CD4-positive, alpha-beta T cell treated with Interleukin-4 for 1 hour (primary cell): ENCODE measurements at regions not wholly inside any gene's neighbourhood (a gene's known extent, or its start where the extent isn't known, plus 50 kb on each side); places are given as distances from the start of the nearest gene placed in this dataset.
"Not testable (repeated sequence)": the region's sequence is repeated elsewhere in the genome, so short reads cannot be mapped to it uniquely, and the experiment has no call there.

Experiments
- DNase-seq, 2 donors: peaks; one replicate each; pipeline ENCODE4 v3.0.0-alpha.2; 2020 to 2022

DNA sequence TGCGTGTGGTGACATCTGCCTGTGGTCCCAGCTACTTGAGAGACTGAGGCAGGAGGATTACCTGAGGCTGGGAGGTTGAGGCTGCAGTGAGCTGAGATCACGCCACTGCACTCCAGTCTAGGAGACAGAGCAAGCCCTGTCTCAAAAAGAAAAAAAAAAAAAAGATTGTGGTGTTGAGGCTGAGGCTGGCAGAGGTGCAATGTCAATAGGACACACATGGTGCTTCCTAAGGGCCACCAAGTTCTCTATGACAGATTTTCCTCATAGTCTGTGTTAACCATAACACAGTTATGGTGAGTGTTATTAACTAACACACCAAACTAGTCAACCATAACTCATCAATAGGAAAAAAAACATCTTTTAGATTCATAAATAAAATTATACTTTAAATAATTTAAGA is 494.4 kb downstream of the TMX3 start:
- no peak for DNase-seq

DNA sequence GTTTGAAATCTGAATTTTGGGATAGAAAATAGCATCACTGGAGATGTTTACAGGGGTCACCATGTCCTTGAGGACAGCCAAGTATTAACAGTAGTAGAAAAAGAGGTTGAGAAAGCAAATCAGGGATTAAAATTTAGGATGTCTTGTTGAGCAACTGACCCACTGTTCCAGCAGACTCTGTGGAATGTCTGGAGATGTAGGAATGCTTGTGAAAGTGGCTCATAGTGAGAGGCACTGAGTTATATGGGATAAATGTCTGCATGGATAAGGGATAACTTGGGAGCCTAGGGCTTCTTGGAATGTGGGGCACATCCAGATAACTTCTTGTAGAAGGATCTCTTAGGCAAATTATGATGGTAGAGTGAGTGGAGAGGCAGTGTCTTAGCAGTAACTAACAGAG is 495.0 kb downstream of the TMX3 start:
- no peak for DNase-seq

DNA sequence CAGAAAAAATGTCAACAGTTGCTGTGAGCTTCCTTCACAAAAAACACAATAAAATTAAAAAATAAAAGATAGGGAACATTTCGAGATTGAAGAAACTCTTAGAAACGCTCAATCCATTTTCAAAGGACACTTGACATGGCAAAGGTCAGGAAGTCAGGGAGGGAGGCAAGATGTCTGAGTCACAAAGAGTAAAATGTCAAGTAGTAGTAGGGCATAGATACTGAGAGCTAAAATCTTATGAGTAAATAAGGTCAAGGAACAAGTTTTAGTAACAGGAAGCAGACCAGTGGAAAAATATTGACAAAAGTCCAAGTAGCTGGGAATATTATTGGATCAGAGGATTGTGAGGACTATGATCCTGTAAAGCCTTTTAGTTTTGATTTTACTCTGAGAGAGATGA is 495.6 kb downstream of the TMX3 start:
- no peak for DNase-seq

DNA sequence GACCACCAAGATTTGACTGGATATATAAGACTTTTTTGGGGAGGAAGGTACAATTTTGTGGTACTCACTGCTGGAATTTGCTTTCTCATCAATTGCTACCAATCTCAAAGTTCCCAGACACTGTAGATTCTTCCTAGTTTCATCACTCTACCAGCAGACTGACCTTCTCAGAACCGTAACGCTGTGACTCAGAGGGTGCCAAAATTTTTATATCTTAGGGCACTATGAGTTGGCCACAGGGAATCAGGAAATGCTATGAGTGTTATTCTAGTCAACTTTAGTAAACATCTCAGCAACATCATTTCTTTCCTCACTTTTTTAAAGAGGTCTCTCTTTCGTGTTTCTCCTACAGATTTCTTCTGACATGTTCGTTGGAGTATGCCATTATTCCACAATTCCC is 499.0 kb downstream of the TMX3 start:
- no peak for DNase-seq

DNA sequence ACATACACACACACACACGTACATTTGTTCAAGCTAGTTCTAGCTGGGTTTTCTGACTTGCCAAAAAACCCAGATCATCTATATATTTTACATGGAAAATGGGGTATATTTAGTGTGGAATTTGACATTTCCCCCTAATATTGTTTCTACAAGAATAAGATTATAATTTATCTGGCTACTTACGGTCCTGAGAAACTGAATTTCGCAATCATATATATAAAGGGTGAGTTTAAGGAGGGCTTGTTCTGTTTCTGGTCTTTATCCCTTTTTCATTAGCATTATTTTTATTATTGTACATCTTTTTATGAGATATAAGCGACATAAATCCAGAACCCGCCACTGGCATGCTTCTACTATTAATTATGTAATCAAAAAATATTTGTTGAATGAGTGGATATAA is 528.9 kb downstream of the TMX3 start:
- no peak for DNase-seq

DNA sequence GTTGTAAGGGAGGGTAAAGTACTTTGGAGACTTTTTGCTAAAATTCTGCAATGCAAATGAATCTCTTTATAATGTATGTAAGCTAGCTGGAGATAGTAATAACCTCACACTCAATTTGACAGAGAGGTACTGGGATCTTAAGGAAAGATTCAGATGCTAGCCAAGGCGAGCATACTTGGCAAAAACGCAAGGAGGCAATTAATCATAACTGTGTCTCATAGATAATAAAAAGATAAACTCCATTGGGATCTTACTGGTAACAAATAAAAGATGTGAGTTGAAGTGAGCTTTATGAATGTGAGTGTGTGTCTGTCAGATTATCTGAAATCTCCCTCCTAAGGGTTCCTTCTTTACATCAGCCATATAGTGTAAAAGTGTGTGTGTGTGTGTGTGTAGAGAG is 533.0 kb downstream of the TMX3 start:
- no peak for DNase-seq

DNA sequence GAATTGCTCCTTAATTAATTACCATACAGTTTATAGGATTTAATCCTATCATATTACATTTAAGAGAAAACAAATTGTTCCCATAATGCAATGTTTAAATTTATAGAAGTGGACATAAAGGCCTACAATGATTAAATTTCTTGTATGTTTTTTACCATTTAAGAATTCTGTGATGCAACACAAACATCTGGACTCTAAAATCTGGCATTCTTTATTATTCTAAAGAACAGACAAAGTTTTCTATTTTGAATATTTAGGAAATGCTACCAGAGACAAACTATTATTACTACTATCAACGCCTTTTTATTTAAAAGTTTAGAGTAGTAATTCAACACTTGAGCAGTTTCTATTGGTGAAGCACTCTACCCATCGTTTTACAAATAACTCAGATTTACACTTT is 535.1 kb downstream of the TMX3 start:
- DNase-seq, result no peak

DNA sequence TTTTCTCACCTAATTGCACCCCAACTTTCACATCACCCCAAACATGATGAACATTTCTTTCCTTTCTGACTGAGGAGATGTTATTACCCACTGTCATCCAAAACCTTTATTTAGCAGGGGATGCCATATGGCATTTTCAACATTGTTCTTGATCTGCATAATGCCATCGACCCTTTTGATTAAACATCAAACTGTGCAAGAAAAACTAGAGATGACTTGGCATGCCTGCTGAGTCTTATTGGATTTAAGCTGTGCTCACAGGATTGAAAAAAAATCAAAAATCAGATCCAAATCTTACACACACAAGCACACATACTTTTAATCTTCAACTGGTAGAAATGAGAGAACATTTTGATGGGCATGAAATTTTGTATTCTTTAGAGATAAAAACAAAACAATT is 536.0 kb downstream of the TMX3 start:
- DNase-seq, result no peak

DNA sequence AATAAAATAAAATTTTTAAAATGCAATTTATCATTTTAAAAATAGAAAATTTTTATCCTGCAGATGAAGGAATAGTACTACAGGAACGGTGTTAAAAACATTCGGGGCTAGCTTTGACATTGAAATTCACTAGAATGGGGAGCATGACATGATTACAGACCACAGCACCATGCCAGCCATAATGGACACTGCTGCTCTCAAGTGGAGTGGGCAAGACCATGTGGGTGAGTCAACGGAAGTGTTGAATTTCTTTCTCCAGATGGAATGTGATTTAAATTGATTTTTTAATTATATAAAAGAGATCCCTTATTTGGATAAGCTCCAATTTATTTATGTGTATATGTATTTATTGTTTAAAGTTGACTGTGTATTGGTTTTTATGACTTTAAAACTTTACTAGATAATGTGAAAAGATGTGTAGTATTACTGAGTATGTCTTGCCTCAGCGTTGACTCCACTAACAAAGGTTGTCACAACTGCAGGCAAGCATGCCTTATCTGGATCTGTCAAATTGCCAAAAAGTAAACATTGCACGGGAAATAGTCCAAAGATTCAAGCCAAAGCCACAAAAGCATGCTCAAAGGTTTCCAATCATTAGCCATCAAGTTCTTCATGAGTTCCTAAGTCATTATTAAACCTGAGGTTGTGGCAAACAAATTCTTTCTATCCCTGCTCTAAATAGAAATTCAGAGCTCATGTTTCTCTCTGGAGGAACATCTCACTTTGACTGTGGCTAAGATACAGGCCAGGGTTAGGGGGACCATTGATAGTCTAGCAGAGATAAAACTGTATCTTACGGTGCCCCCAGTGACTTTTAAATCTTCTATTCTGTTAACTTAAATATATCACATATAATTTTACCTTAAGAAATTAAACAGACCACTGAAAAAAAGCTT is 536.9 kb downstream of the TMX3 start:
- DNase-seq, result no peak

DNA sequence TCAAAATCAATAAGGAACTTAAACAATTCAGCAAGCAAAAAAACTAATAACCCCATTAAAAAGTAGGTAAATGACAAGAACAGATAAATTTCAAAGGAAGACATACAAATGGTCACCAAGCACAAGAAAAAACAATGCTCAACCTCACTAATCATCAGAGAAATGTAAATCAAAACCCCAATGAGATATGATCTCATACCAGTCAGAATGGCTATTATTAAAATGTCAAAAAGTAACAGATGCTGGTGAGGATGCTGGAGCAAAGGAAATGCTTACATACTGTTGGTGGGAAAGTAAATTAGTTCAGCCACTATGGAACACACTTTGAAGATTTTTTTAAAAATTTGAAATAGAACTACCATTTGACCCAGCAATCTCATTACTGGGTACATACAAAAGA is 538.0 kb downstream of the TMX3 start:
- DNase-seq, result no peak

DNA sequence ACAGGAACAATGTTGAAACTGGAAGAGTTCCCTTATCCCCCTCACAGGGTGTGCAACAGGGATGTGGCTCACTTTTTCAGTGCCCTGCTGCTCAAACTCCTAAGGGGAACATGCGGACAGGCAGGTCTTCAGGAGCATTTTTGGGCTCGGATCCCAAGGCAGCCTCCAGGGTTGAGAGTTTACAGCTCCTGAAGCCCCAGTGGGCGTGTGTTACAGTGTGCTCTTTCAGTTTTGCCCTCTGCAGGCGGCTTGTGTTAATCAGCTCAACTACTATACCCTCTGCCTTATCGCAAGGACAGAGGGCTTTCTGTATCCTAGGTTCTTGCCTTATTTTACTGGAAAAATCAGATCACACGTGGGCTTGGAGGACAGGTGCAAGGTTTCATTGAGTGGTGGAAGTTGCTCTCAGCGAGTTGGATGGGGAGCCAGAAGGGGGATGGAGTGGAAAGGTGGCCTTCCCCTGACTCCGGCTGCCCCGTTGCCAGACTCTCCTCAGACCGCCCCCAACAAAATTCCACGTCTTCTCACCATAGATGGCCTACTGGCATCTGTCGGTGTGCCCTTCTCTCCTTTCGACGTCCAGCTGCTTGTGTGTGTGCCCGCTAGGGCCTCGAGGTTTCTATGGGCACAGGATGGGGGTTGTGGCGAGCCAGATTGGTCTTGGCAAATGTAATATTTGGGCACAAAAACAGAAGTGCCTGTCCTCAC is 541.9 kb downstream of the TMX3 start:
- no peak for DNase-seq

DNA sequence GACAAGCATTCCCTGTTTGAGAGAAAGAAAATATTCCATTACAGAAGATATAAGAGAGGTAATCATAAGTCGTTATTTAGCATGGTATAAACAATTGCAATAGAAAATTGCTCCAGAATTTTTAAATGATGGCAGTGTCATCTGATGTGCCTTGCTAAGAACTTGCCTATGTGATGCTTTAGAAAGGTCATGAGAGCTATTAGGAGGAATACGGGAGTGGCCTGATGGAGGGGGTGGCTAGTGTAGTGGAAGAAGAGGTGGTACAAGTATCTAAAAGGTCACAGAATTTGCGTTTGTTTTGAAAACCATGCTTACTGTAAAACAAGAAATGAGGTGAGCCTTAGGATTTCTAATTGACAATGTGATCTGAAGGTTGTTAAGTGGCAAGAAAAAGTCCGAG is 550.0 kb downstream of the TMX3 start:
- DNase-seq, result no peak

DNA sequence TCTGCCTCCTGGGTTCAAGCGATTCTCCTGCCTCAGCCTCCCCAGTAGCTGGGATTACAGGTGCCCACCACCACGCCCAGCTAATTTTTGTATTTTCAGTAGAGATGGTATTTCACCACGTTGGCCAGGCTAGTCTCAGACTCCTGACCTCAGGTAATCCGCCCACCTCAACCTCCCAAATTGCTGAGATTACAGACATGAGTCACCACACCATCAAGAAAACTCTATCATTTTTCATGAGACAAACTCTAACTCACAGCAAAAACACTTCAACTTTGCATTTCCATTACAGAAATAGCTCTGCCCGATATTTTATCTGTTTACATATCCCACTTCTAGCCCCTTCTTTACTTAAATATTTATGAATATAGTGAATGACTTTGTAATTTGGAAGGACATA is 561.1 kb downstream of the TMX3 start:
- not testable (repeated sequence) for DNase-seq

DNA sequence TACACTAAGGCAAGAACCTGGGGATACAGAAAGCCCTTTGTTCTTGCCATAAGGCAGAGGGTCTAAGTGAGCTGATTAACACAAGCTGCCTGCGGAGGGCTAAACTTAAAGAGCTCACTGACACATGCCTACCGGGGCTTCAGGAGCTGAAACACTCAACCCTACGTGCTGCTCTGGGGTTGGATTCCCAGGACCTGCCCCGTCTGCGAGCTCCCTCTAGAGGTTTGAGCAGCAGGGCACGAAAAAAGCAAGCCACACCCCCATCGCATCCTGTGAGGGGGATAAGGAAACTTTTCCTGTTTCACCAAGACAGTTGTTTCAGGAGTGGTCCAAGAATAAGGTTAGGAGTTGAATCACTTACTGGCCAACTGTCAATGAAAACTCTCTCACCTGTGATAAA is 562.1 kb downstream of the TMX3 start:
- no peak for DNase-seq

DNA sequence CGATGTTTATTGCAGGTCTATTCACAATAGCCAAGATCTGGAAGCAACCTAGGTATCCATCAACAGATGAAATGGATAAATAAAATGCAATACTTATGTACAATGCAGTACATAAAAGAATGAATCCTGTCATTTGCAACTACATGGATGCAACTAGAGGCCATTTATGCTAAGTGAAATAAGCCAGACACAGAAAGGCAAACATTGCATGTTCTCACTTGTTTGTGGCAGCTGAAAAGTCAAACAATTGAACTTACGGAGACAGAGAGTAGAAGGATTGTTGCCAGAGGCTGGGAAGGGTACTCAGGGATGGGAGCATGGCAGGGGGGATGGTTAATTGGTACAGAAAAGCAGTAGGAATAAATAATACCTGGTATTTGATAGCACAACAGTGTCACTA is 563.9 kb downstream of the TMX3 start:
- DNase-seq, result no peak

DNA sequence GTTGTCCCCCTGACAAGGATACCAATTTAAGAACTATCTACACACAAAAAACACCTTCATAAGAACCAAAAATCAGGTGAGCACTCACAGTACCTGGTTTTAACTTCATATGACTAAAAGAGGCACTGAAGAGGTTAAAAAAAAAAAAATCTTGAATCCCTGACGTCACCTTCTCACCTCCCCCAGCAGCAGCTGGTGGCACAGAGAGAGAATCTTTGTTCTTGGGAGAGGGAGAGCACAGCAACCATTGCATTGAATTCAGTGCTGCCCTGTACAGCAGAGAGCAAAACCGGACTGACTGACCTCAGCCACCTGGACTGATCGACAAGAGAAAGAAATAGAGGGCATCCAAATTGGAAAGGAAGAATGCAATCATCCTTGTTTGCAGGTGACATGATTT is 566.0 kb downstream of the TMX3 start:
- no peak for DNase-seq

DNA sequence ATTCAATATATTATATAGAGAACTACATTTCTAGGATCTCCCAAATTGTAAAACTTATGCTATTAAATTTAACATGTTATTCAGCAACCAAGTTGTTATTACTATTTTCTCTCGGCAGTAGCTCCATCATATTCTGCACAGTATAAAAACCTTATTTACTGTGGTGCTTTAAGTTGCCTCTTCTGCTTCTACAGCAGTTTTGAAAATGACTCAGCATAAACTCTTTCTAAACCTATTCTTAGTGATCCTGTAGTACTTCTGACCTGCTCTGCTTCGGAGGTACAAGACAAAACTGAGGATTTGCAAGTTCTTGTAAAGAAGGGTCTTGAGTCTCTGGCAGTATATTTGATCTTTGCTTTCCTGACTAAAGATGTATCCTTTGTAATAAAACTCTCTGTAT is 567.2 kb downstream of the TMX3 start:
- DNase-seq, result no peak

DNA sequence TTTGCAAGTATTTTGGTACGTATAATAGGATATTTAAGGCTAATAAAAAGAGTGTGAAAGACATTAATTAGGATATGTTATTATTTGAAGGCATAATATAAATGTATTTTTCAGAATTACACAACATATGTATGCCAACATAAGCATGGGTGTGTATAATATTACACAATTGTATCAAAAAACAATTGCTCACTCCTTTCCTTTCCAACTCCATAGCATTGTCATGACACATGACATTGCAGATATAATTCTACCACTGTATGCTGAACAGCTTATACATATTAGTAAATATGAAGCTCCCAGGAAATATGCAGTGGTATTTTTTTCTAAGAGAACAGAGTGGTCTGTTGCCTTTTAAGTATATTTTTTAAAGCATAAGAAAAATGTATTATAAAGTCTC is 593.1 kb downstream of the TMX3 start:
- no peak for DNase-seq

DNA sequence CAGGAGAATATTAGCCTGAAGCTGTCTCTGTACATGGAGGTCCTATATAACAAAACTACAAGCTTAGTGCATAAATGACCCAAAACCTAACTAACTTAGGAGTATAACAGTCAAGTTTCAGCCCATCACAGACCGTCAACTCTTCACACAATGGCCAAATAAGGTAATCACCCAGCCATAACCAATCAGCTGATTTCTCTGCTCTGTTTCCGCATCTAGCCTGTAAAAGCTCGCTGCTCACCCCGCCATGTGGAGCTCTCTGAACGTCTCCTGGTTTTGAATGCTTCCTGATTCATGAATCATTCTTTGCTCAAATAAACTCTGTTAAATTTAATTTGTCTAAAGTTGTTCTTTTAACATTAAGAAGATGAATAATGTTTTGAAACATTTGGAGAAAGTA is 593.6 kb downstream of the TMX3 start:
- DNase-seq, result no peak

DNA sequence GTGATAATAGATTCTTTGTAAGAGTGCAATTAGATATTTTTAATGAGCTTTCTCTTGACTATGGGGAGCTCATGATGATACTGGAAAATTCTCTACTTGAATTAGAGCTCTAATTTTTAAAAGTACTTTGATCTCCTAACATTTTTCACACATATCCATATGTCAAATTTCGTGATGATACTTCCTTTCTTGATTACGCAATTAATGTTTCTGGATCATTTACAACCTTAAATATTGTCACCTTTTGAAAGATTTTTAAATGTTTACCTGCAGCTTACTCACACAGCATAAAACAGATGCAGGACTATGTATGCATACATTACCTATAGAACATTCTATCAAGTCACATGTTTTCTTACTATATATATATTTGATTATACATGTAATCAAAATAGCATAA is 598.5 kb upstream of the DSEL start:
- DNase-seq, result no peak

DNA sequence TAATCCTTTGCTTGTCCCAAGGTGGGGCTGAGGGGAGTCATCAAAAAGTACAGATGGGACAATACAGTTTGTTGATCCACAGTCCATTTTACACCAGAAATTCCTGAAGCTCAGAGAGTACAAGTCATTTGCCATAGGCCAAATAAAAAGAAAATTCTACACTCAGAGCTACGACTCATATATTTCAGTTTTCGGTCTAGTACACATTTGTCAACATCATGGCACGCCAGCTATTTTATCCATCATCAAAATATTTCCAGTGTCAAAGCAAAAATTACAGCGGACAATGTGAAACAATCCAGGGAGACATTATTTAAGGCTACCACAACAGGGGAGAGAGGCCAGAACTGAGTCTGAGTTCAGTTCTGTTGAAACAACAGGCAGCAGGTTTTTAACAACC is 587.5 kb upstream of the DSEL start:
- no peak for DNase-seq

DNA sequence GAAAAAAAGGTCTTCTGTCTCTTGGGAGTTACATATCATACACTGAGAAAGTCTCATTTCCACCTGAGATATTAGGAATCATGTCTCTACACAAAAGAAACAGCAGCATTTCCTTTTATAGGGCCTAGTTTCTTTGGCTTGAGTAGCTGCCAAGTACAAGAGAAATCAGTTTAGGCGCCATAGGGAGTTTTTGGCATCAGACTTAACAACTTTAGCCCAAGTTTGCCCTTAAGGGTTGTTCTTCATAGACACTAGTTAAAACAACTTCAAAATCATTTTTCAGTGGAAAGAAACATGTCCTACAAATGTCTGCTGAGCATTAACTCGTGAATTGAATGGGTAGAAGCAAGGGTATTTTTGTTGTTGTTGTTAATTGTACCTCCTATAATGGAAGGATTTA is 587.0 kb upstream of the DSEL start:
- DNase-seq, result no peak

DNA sequence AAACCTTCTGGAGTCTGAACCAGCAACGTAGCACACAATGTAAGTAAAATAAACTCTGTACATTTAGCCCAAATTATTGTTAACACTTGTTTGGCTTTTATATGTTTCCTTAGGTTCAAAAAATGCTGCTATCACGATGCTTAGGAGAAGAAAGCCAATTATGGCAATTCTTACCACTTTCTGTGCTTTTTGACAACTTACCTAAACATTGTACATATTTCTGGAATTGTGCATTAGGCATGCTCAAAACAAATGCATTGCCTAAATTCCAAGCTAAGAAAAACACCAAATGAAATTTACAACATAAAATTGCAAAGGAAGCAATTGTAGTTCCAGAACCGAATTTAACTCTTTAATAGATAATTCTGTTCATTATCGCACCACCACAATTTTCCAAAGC is 585.6 kb upstream of the DSEL start:
- no peak for DNase-seq

DNA sequence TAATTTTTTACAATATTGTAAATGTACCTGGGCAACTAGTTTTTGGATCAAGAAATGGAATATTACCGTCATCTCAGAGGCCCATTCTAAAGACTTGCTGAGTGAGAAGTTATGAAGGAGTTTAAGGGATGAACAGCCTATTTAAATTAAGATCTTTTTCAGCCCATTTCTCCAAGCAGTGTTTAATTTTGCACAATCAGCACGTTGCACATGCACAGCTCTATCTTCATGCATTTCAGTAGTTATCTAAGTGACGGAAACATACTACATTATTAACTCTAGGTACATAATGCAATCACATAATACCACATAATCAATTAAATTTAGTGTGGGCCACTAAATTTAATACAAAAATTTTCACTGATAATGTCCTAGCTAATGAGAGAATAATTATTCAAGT is 582.1 kb upstream of the DSEL start:
- DNase-seq, result no peak

DNA sequence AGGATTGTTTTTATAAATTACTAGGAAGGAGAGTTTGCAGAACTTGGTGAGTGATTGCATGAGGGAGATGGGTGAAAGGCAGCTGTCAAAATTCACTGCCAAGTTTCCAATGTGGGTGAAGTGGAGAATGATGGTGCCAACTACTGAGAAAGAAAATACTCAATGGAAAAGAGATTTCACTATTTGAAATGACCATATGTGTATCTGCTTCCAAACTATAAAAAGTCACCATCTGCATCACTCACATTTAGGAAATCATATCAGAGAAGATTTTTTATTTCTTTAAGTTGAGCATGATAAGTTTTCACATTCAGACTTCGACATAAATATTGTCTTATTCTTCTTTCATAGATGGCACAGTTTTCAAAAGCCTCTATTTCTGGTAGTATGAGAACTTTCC is 570.0 kb upstream of the DSEL start:
- DNase-seq, result no peak
